ENCODE measurements at regions not wholly inside any gene's neighbourhood (a gene's known extent, or its start where the extent isn't known, plus 50 kb on each side); places are given as distances from the start of the nearest gene placed in this dataset.
A peak's percentile ranks its signal among the peaks of the same experiment; 100 is the strongest.

GRCh38 chr9:14535161-14535955 lies 157.9 kb downstream of the ZDHHC21 start:
- no peaks in the 10 kb centered on the region for H3K9me3 ChIP-seq (ENCODE audit: control insufficient read depth, insufficient read depth, low read depth, low read length)
- H3K4me3 ChIP-seq (ENCODE audit: low read depth, low read length), result no peak overlapping the region
- POLR2A ChIA-PET, result no interaction called here
- H3K27ac ChIP-seq (ENCODE audit: extremely low read depth, low read depth, low read length), result no peak overlapping the region
- CTCF ChIA-PET, result interaction anchor here (0.9 kb wide), 1 partner anchor 70 kb away, joined by 3 read pairs; no protein-coding TSS in a partner anchor
- TF ChIP-seq SCRT2 (tag by site-specific recombination; IDR thresholded peaks at IDR 0.05) (0 out of 2 replicates have a peak, but pooled peaks have one; percentile 18), PATZ1 (tag by site-specific recombination; IDR thresholded peaks at IDR 0.05) (no peak), ZNF514 (tag by site-specific recombination; IDR thresholded peaks at IDR 0.05) (no peak)
- H3K4me1 ChIP-seq (ENCODE audit: control insufficient read depth, insufficient read depth, low read length), result no peaks in the 10 kb centered on the region
- H3K36me3 ChIP-seq (ENCODE audit: control insufficient read depth in 2 of 2, insufficient read depth in 1 of 2, low read length in 2 of 2), result no peaks in the 10 kb centered on the region

GRCh38 chr9:14533867-14534640 lies 159.2 kb downstream of the ZDHHC21 start:
- Histone ChIP-seq H3K36me3 (ENCODE audit: control insufficient read depth in 2 of 2, insufficient read depth in 1 of 2, low read length in 2 of 2) (no peaks in the 10 kb centered on the region), H3K9me3 (ENCODE audit: control insufficient read depth, insufficient read depth, low read depth, low read length) (no peaks in the 10 kb centered on the region), H3K27ac (ENCODE audit: extremely low read depth, low read depth, low read length) (no peak overlapping the region), H3K4me1 (ENCODE audit: control insufficient read depth, insufficient read depth, low read length) (no peaks in the 10 kb centered on the region), H3K4me3 (ENCODE audit: low read depth, low read length) (no peak overlapping the region)
- ChIA-PET POLR2A (no interaction called here), CTCF (no interaction called here)
- TF ChIP-seq KLF10 (tag by site-specific recombination; IDR thresholded peaks at IDR 0.05) (no peak), BCL11B (tag by site-specific recombination; IDR thresholded peaks at IDR 0.05; ENCODE audit: low read depth) (no peak), ZNF433 (tag by site-specific recombination; IDR thresholded peaks at IDR 0.05; ENCODE audit: low read depth) (no peak), ZNF692 (tag by site-specific recombination; IDR thresholded peaks at IDR 0.05) (no peak), ELK4 (IDR thresholded peaks at IDR 0.05; ENCODE audit: borderline replicate concordance, low read depth, low read length) (no peak), TRIM28 (IDR thresholded peaks at IDR 0.05; ENCODE audit: borderline replicate concordance, low read length) (no peak), ZNF394 (tag by site-specific recombination; IDR thresholded peaks at IDR 0.05; ENCODE audit: borderline replicate concordance) (no peak), ZNF146 (tag by site-specific recombination; IDR thresholded peaks at IDR 0.05) (no peak), ZFP3 (tag by site-specific recombination; IDR thresholded peaks at IDR 0.05; ENCODE audit: low read depth) (no peak), HIC1 (tag by site-specific recombination; IDR thresholded peaks at IDR 0.05) (no peak), ZNF324 (tag by site-specific recombination; IDR thresholded peaks at IDR 0.05) (no peak), KLF8 (tag by site-specific recombination; IDR thresholded peaks at IDR 0.05) (no peak), ZNF174 (tag by site-specific recombination; IDR thresholded peaks at IDR 0.05) (no peak), ZBTB10 (tag by site-specific recombination; IDR thresholded peaks at IDR 0.05) (no peak)
